ENCODE measurements at regions not wholly inside any gene's neighbourhood (a gene's known extent, or its start where the extent isn't known, plus 50 kb on each side); places are given as distances from the start of the nearest gene placed in this dataset.

DNA sequence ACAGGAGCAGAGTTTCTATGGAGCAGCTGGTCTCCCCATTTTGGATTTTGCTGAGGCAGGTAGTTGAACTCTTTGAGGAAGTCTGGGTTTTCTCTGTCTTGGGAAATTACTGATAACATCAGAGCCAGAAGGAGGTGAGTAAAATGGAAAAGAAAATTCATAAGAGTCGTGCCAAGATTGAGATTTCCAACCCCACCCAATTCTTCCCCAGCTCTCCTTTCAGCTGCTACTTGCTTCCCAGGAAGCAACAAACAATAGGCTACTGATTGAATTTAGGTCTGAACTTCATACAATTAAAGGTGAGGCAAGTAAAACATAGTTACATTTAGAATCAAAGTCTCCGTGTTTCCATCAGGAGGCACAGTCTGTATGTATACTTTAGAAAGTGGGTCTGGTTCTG is 54.6 kb upstream of the EOLA2 start:
- no peak for DNase-seq

DNA sequence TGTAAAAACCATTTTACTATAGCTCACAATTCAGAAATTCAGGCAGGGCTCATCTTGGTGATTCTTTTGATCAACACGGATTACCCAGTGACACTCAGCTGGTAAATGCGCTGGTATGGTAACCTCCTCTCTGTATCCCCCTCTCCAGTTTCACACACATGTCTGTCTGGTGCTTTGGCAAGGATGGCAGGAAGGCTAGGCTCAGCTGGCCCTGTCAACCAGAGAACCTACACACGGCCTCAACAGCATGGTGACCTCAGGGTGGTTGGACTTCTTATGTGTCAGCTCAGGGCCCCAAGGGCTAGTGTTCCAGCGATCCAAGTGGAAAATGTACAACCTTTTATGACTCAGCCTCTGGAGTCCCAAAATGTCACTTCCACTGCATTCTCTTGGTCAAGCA is 55.7 kb upstream of the EOLA2 start:
- no peak for DNase-seq

DNA sequence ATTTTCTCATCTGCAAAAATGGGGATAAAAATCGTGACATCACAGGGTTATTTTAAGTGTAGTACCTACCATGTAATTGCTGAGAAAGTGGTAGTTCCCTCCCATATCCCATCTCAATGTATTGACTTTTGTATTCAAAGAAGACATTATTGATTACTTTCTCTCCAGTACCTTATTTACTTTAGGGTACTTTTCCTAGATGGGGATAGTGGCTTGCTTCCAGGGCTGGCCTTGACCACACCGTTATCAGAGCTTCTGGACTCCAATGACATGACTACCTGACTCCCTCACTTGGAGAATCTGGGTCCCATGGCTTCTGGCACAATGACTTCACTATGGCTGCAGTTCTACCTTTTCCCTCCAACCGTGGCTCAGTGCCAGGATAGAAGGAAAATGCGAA is 58.2 kb upstream of the EOLA2 start:
- DNase-seq: no peak

DNA sequence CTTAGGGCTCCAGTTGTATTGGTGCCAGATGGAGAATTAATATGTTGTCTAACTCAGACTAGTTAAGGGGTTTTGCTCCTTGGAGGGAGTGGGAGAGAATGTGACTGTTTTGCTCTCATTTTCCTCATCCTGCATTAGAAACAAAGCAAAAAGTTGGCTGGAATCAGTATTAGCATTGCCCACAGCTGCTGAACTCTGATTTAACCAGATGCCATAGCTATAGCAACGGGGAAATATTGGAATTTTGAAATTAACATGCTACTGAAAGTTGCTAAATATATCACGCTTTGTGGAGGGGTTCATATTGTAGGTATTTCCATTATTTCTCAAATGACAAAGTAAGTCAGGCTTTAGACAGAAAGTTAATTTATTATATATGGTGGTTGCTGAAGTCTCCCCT is 66.7 kb upstream of the EOLA2 start:
- no peak for DNase-seq

DNA sequence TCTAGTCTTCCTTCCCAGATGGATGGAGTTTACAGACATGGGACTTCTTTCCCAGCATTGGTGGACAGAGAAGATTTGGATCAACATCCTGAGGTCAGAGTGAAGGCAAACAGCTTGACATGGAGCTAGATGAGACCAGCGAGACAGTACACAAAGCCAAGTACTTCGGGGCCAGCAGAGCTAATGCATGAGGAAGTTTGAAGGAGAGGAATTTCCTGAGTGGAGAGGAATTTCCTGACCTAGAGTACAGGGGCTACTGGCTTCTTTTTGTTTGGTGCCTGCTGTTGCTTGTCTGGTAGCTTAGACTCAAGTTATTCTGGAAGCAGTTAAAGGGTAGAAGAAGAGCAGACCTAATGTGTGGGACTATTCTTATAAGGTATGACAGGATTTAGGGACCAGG is 69.1 kb upstream of the EOLA2 start:
- no peak for DNase-seq

DNA sequence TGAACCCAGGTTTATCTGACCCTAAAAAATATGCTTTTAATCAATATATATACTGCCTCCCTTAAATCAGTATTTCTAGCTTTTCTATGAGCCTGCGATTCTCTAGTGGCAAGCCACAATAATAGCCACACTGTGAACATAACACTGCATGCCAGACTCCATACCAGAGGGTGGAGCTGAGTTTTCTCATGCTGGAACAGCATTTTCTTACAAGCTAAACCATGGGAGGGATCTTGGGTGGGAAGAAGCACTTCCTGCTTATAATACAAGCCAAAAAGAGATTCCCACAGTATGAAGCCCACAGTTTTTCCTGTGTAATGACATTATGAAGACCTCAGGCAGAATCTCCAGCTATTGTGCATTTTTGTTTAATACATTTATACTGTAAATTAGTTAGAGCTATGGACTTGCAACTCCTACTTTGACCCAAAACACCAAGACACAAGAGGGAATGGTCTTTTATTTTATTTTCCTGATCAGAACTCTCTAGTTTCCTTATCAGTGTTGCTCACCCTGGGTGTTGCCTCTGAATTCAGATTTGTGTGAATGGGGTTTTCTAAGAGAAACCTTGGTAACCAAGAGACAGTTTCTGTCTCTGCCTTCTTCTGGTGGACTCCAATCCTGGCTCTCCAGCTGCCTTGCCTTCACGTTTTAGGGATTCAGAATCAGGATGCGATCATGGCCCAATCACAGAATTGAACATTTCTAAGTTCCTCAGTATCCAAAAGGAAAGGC is 74.5 kb upstream of the EOLA2 start:
- DNase-seq: no peak

DNA sequence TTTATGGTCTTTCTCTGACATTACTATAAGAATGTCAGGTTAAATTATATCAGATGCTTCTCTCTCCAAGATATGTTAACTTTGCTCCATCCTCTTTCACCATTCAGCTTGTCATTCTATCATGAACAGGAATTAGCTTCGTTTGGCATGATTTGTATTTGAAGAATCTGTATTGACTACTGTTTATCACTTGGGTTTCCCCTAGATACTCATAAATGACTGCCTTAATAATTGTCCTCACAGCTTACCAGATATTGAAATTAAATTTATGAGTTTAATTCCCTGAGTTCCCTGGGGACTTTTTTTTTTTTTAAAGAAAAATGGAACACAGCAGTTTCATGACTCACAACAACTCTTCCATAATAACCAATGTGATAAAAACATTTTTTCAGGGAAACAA is 76.2 kb upstream of the EOLA2 start:
- DNase-seq: no peak

DNA sequence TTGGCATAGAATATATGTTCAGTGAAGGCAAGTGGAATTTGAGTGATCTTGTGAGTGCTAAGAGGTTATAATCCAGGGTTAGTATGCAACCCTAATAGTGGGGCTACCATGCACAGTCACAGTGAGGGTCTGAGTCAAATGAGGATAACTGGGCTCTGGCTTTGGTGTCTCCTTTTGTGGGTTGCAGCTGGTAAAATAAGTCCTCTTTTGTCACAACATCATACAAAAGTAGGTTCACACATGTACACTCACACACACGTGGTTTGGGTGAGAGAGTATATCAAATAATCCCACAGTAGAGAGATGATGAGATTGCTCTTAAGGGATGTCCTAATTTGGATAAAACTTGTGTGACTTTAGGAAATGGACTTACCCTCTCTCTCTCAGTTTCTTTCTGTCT is 79.6 kb upstream of the EOLA2 start:
- no peak for DNase-seq

DNA sequence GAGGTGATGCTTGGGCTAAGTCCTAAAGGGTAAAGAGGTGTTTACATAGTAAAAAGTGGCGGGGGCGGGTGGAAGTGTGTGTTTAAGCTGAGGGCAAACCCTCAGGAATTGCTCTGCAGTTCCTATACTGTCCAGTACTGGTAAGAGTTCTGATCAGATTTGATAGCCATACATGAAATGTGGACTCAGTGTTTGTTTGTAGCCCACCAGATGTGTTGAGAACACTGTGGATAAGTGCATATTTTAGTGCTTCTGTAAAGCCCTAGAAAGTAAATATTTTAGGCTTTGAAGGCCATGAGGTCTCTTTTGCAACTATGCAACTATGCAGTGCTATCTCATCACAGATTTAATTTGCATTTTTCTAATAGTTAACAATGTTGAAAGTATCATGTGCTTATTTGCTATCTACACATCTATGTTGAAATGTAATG is 80.7 kb upstream of the EOLA2 start:
- DNase-seq: no peak

DNA sequence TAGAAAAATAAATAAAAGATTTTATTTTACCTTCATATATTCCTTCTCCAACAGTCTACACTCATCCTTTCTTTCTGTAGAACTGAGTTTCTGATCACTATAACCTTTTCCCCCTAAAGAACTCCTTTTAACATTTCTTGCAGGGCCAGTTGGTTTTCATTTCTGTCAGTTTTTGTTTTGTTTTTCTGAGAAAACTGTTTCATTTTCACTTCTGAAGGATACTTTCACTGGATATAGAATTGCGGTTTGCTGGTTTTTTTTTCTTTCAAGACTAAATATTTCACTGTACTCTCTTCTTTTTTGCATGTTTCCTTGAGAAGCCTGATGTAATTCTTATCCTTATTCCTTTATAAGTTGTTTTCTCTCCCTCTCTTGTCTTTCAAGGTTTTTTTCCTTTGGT is 90.4 kb upstream of the EOLA2 start:
- no peak for DNase-seq

DNA sequence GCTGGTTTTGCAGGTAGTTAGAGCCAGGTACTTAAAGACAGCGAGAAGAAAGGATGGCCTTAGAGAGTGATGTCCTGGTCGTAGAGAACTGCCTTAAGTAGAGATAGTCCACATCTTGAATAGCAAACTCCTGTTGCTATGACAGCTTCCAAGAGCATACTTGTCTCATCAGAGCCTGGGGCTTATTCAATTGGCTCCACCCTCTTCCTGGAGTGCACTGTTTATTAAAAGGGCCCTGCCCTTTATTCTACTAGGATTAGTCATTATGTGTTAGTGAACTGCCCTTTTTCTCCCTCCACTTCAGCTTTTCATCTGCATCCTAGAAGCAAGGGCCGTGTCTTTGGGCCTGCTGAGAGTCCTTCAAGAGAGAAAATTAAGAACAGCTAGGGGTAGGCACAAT is 94.5 kb upstream of the EOLA2 start:
- no peak for DNase-seq

DNA sequence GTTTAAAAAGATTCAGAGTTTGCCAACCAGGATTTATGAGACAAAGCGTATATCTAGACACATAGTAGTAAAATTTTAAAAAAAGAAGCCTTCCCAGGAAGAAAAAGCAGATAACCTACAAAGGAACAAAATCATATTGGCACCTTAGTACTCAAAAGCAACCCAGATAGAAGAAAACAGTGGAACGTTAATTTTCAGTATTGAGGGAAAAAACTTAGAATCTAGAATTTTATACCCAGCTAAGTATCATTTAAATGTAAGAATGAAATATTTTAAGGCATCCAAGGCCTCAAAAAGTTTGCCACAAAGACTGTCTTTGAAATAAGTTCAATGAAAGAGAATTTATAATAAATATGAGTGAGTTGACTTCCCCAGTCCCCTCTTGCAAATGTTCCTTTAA is 96.5 kb upstream of the EOLA2 start:
- DNase-seq: no peak

DNA sequence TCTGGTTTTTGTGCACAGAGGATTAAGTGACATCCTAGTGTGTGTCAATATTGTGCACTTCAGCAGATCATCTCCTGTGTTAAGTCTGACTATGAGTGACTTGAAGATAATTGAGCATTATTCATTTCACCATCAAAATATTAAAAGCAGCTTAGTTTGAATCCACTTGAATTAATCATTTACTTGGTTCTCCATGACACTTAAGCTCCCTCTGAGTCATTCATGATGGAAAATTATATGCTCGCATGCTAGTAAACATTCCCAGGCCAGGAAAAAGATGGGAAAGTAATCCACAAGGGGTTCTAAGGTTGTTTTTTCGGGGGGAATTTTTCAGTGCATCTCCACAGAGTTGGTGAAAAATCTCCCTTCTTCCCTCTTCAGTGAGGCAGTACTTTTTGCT is 97.2 kb upstream of the EOLA2 start:
- DNase-seq: no peak

DNA sequence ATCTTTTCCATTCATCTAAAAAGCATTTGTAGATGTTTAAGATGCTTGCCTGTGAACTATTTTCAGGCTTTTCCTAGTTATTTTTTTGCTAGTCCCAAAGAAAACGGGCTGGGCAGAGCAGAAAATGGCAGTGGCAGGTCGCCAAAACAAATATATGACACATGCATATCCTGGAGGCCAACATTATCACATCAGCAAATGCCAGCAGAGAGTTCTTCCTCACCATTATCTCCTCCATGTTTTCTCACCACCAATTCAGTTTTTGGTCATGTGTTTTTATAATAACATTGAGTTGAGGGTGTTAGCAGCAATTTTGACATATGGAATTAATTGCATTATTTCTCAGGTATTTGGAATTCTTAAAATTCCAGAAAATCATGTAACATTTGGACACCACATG is 97.9 kb upstream of the EOLA2 start:
- no peak for DNase-seq

DNA sequence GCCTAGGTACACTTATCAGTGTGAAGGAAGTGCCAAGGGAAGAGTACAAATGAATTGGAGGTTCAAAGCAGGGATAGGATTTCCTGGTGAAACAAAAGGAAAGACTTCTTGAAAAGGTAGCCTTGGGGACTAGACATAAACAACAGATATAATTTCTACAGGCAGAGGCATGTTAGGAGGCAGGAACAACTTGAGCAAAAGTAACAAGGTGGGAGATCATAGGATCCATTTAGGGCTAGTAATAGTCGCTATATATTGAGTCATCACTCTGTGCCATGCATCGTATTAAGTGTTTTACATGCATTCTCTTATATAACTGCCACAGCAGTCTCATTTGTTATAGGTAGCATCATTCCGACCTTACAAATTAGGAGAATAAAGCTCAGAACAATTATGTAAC is 98.3 kb upstream of the EOLA2 start:
- DNase-seq: no peak

DNA sequence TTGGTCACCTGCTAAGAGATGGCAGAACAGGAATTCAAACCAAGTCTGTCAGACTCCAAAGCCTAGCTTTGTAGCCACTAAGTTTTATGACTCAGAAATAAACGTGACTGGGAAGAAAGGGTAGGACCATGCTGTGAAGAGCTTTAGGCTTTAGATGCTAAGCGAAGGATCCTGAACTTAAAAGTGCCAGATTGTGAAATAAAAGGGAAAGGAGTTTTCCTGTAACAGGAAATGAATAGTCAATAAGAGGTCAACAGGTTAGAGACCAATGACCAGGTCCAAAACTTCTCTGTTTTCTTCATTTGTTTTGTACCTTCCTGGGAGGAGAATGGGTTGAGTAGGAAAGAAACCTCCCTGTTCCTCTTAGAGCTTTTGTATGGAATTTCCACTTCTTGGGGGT is 98.8 kb upstream of the EOLA2 start:
- no peak for DNase-seq

DNA sequence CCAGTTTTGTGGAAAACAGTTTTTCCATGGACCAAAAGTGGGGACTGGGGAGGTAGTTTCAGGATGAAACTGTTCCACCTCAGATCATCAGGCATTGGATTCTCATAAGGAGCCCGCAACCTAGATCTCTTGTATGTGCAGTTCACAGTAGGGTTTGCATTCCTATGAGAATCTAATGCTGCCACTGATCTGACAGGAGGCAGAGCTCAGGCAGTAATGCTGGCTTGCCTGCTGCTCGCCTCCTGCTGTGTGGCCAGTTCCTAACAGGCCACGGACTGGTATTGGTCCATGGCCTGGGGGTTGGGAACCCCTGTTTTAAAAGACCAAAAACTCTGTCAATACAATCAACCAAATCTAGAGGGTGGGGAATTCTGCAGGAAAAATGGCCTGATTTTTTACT is 100.0 kb upstream of the EOLA2 start:
- no peak for DNase-seq

DNA sequence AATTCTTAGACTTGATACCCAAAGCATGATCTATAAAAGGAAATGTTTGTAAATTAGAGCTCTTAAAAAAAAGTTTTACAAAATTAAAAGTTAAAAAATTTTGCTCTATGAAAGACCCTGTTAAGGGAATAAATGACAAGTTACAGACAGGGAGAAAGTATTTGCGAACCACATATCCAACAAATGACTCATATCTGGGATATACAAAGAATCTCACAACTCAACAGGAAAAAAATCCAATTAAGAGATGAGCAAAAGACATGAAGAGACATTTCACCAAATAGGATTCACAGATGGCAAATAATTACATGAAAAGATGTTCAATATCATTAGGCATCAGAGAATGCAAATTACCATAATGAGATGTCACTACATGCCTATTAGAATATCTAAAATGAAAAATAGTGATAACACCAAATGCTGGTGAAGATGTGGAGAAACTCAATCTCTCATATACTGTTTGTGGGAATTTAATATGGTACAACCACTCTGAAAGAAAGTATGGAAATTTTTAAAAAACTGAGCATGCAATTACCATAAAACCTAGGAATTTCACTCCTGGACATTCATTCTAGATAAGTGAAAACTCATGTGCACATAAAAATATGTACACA is 100.8 kb upstream of the EOLA2 start:
- DNase-seq: no peak

DNA sequence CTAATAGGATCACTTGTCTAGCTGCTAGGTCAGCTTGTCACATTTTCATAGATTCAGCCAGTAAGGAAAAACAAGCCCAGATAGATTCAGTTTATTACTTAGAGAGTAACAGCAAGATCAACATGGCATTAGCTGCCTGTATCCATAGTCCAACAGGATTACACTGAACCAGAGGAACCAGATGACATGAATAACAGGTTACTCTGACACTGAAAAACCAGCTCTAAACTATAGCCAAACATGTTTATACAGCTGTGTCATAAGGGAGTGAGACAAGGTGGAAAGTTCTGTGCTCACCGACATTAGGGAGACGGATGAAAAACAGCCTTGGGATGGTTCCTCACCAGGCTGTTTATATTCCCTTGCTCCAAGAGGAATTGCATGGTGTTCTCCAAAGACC is 102.9 kb upstream of the EOLA2 start:
- no peak for DNase-seq

DNA sequence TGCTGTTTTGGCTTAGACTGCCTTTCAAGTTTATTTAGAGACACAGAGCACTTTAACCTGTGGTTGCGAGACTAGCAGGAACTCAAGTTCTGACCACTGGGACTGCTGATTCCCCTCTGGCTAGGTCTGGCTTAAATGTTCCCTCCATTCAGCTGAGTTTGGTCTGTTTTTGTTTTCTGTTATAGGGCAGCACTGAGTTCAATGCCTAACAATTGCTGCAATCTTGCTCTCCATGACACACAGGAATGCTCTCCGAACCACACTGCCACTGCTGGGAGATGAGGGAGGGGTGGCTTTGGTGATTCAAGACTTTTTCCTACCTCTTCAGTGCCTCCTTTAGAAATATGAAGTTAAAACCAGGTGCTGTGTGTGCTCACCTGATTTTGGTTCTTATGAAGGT is 106.3 kb upstream of the EOLA2 start:
- DNase-seq: no peak

DNA sequence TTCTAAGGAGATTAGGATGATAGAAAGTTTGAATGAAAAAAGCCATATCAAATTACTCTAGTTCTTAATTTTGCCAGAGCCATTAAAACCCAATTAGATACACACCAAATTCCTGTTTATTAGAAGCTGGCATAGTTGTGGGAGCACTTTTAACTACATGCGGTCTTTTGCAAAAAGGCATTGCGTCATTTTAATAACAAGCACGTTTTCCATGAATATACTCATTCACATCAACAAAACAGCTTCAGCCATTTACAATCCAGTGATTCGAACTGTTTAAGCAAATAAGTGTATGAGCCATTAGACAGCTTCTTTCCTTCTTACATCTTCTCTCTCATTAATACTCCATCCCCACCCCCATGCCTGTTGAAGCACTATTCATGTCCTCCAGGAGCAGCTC is 109.5 kb upstream of the EOLA2 start:
- DNase-seq: no peak

DNA sequence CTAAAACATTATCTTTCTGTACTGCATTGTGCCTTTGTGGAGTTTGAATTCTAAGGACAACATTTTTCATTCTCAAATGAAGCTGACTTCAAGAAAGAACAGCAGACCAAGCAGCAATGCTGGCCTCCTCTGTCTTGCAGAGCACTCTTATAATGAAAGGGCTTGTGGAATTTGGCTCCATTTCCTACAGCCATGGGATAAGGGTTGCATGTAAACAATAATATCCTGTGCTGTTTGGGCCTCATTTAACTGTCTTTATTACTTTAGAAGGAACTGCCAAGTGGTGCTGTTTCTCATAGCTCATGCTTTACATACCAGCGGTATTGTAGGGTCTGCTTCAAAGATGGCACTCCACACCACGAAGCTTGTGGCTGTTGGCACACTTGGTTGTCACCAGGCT is 111.4 kb upstream of the EOLA2 start:
- DNase-seq: no peak

DNA sequence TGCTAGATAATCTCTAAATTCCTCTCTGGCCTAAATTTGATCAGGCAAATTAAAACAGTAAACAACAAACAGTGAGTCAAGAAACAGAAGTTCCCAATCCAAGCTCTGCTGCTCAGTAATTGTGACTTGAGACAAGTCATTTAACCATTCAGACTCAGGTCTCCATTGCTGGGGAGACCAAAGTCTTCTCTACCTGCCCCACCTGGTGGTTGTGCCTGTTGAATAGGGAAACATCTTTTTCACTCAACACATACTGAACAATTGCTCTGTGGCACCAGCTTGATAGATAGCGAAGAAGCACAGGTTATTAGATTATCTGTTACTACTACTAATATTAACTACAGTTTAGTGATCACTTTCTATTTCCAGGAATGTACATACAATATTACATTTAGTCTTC is 112.1 kb upstream of the EOLA2 start:
- no peak for DNase-seq

DNA sequence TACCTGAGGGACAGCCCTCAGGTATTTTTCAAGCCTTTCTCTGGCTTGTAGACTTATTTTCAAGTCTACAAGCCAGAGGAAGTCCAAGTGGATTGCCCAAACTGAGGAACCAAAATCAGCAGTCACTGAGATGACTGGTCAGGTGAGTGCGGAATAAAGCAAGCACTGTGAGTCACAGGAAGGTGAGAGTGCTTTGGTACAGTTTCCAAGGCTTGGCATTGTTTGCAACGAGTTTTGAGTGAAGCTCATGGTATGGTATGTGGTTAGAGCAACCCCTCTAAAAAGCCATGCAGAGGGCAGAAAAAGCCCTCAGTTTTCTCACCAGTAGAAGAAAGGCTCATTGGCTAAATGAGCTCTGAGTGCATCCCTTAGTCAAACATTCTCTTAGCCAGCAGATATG is 112.8 kb upstream of the EOLA2 start:
- no peak for DNase-seq
